Peyer's patch (tissue), 4 donors: ENCODE measurements at regions not wholly inside any gene's neighbourhood (a gene's known extent, or its start where the extent isn't known, plus 50 kb on each side); places are given as distances from the start of the nearest gene placed in this dataset.

Source experiments
- POLR2A ChIP-seq, 2 donors: fragments of 450-650 bp; IDR thresholded peaks; one replicate each; pipeline ENCODE4 v1.5.1; 2017; ENCODE audit warnings: antibody characterized with exemption in 2 of 2, mild to moderate bottlenecking in 2 of 2, moderate library complexity in 2 of 2
- TF ChIP-seq, protein P1 (sequence below), 6 experiments: fragments of 450-650 bp in 4 of 6; fragments of 200-600 bp in 2 of 6; sonication (generic) in 1 of 6; IDR thresholded peaks; one replicate each; pipeline ENCODE4 v1.5.1; 2017 to 2019; ENCODE audit warnings: antibody characterized with exemption in 6 of 6, mild to moderate bottlenecking in 3 of 6, moderate library complexity in 1 of 6

DNA sequence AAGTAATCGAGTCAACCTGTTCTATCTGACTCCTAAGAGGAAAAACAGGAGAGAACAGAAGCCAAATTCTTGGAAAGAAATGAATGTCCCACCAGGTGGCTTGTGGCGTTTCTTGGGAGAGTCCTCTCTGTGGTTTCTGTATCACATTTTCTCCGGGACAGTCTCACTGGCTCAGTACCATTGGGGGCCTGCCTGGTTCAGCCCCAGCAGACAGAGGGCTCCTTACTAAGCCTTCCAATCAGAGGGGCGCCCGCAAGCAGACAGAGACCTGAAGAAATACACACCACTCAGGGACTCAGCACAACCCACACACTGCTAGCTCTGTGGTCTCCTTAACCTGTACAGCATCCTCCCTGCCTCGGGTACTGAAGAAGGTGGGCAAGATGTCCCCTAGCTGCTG is 302.1 kb downstream of the TLE3 start:
- TF ChIP-seq, protein P1, sequence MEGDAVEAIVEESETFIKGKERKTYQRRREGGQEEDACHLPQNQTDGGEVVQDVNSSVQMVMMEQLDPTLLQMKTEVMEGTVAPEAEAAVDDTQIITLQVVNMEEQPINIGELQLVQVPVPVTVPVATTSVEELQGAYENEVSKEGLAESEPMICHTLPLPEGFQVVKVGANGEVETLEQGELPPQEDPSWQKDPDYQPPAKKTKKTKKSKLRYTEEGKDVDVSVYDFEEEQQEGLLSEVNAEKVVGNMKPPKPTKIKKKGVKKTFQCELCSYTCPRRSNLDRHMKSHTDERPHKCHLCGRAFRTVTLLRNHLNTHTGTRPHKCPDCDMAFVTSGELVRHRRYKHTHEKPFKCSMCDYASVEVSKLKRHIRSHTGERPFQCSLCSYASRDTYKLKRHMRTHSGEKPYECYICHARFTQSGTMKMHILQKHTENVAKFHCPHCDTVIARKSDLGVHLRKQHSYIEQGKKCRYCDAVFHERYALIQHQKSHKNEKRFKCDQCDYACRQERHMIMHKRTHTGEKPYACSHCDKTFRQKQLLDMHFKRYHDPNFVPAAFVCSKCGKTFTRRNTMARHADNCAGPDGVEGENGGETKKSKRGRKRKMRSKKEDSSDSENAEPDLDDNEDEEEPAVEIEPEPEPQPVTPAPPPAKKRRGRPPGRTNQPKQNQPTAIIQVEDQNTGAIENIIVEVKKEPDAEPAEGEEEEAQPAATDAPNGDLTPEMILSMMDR (IDR thresholded peaks at IDR 0.05): no peak
- no peak for TF ChIP-seq POLR2A (IDR thresholded peaks at IDR 0.05)
